ENCODE measurements at regions not wholly inside any gene's neighbourhood (a gene's known extent, or its start where the extent isn't known, plus 50 kb on each side); places are given as distances from the start of the nearest gene placed in this dataset.

GRCh38 chr13:24076636-24077035, 83.9 kb upstream of the SPATA13 start:
- no peak overlapping the region for H2AFZ ChIP-seq (ENCODE audit: low read length)
- no peak for DNase-seq

GRCh38 chr13:24080134-24080533, 80.4 kb upstream of the SPATA13 start:
- H3K79me2 ChIP-seq (ENCODE audit: low read length), result no peaks in the 10 kb centered on the region
- H3K4me1 ChIP-seq (ENCODE audit: low read length), result no peaks in the 10 kb centered on the region
- no peaks in the 10 kb centered on the region for H3K27me3 ChIP-seq (ENCODE audit: low read length)
- no peaks in the 10 kb centered on the region for H3K9me3 ChIP-seq (ENCODE audit: low read length)
- no peaks in the 10 kb centered on the region for H3K9me2 ChIP-seq (replicated peaks; ENCODE audit: insufficient read depth, low read length)
- no peaks in the 10 kb centered on the region for H4K20me1 ChIP-seq (ENCODE audit: insufficient read depth, low read depth, low read length)
- no peak overlapping the region for H3K4me3 ChIP-seq (ENCODE audit: low read length)
- no peaks in the 10 kb centered on the region for H3K36me3 ChIP-seq (ENCODE audit: insufficient read depth, low read length)
- no peak overlapping the region for H3K9ac ChIP-seq (ENCODE audit: low read length)
- no peak overlapping the region for H3K4me2 ChIP-seq (ENCODE audit: low read depth, low read length, poor library complexity, severe bottlenecking)
- H2AFZ ChIP-seq (ENCODE audit: low read length), result no peak overlapping the region
- DNase-seq, result no peak
- no peak overlapping the region for H3K27ac ChIP-seq (ENCODE audit: low read length)

More at GRCh38 chr13:24076636-24077035, 83.9 kb upstream of the SPATA13 start:
- Histone ChIP-seq H3K9me3 (ENCODE audit: low read length) (no peaks in the 10 kb centered on the region), H3K27me3 (ENCODE audit: low read length) (no peaks in the 10 kb centered on the region), H3K4me2 (ENCODE audit: low read depth, low read length, poor library complexity, severe bottlenecking) (no peak overlapping the region), H3K4me1 (ENCODE audit: low read length) (no peaks in the 10 kb centered on the region), H3K36me3 (ENCODE audit: insufficient read depth, low read length) (no peaks in the 10 kb centered on the region), H3K9ac (ENCODE audit: low read length) (no peak overlapping the region), H3K27ac (ENCODE audit: low read length) (no peak overlapping the region), H3K79me2 (ENCODE audit: low read length) (no peaks in the 10 kb centered on the region), H3K9me2 (replicated peaks; ENCODE audit: insufficient read depth, low read length) (no peaks in the 10 kb centered on the region), H3K4me3 (ENCODE audit: low read length) (no peak overlapping the region), H4K20me1 (ENCODE audit: insufficient read depth, low read depth, low read length) (no peaks in the 10 kb centered on the region)

GRCh38 chr13:24081387-24081786, 79.1 kb upstream of the SPATA13 start:
- H3K9me3 ChIP-seq (ENCODE audit: low read length), result no peaks in the 10 kb centered on the region
- no peaks in the 10 kb centered on the region for H4K20me1 ChIP-seq (ENCODE audit: insufficient read depth, low read depth, low read length)
- no peak overlapping the region for H3K27ac ChIP-seq (ENCODE audit: low read length)
- H3K4me2 ChIP-seq (ENCODE audit: low read depth, low read length, poor library complexity, severe bottlenecking), result no peak overlapping the region
- H3K79me2 ChIP-seq (ENCODE audit: low read length), result no peaks in the 10 kb centered on the region
- H3K36me3 ChIP-seq (ENCODE audit: insufficient read depth, low read length), result no peaks in the 10 kb centered on the region
- no peak overlapping the region for H3K4me3 ChIP-seq (ENCODE audit: low read length)
- no peaks in the 10 kb centered on the region for H3K4me1 ChIP-seq (ENCODE audit: low read length)
- no peaks in the 10 kb centered on the region for H3K9me2 ChIP-seq (replicated peaks; ENCODE audit: insufficient read depth, low read length)
- DNase-seq, result no peak
- H3K27me3 ChIP-seq (ENCODE audit: low read length), result no peaks in the 10 kb centered on the region
- H3K9ac ChIP-seq (ENCODE audit: low read length), result no peak overlapping the region
- no peak overlapping the region for H2AFZ ChIP-seq (ENCODE audit: low read length)

GRCh38 chr13:24083141-24083540, 77.4 kb upstream of the SPATA13 start:
- Histone ChIP-seq H3K4me1 (ENCODE audit: low read length) (no peaks in the 10 kb centered on the region), H3K9ac (ENCODE audit: low read length) (no peak overlapping the region), H3K4me2 (ENCODE audit: low read depth, low read length, poor library complexity, severe bottlenecking) (no peak overlapping the region), H3K9me3 (ENCODE audit: low read length) (no peaks in the 10 kb centered on the region), H3K36me3 (ENCODE audit: insufficient read depth, low read length) (no peaks in the 10 kb centered on the region), H3K9me2 (replicated peaks; ENCODE audit: insufficient read depth, low read length) (no peaks in the 10 kb centered on the region), H3K27ac (ENCODE audit: low read length) (no peak overlapping the region), H3K79me2 (ENCODE audit: low read length) (no peaks in the 10 kb centered on the region), H3K4me3 (ENCODE audit: low read length) (no peak overlapping the region), H4K20me1 (ENCODE audit: insufficient read depth, low read depth, low read length) (no peaks in the 10 kb centered on the region), H3K27me3 (ENCODE audit: low read length) (no peaks in the 10 kb centered on the region), H2AFZ (ENCODE audit: low read length) (no peak overlapping the region)
- DNase-seq, result no peak

GRCh38 chr13:24083722-24084421, 76.6 kb upstream of the SPATA13 start:
- Histone ChIP-seq H4K20me1 (ENCODE audit: insufficient read depth, low read depth, low read length) (no peaks in the 10 kb centered on the region), H3K79me2 (ENCODE audit: low read length) (no peaks in the 10 kb centered on the region), H3K9ac (ENCODE audit: low read length) (no peak overlapping the region), H3K27ac (ENCODE audit: low read length) (no peak overlapping the region), H3K27me3 (ENCODE audit: low read length) (no peaks in the 10 kb centered on the region), H3K9me3 (ENCODE audit: low read length) (no peaks in the 10 kb centered on the region), H3K36me3 (ENCODE audit: insufficient read depth, low read length) (no peaks in the 10 kb centered on the region), H3K4me2 (ENCODE audit: low read depth, low read length, poor library complexity, severe bottlenecking) (no peak overlapping the region), H2AFZ (ENCODE audit: low read length) (no peak overlapping the region), H3K9me2 (replicated peaks; ENCODE audit: insufficient read depth, low read length) (no peaks in the 10 kb centered on the region), H3K4me3 (ENCODE audit: low read length) (no peak overlapping the region), H3K4me1 (ENCODE audit: low read length) (no peaks in the 10 kb centered on the region)
- DNase-seq, result no peak

- H3K4me2 ChIP-seq (ENCODE audit: low read depth, low read length, poor library complexity, severe bottlenecking), result no peak overlapping the region
- H3K27ac ChIP-seq (ENCODE audit: low read length), result no peak overlapping the region
- no peaks in the 10 kb centered on the region for H3K4me1 ChIP-seq (ENCODE audit: low read length)
- DNase-seq, result no peak
- no peaks in the 10 kb centered on the region for H4K20me1 ChIP-seq (ENCODE audit: insufficient read depth, low read depth, low read length)
- H3K9me3 ChIP-seq (ENCODE audit: low read length), result no peaks in the 10 kb centered on the region
- no peak overlapping the region for H3K4me3 ChIP-seq (ENCODE audit: low read length)
- no peaks in the 10 kb centered on the region for H3K36me3 ChIP-seq (ENCODE audit: insufficient read depth, low read length)
- no peaks in the 10 kb centered on the region for H3K79me2 ChIP-seq (ENCODE audit: low read length)
- no peak overlapping the region for H3K9ac ChIP-seq (ENCODE audit: low read length)
- no peaks in the 10 kb centered on the region for H3K27me3 ChIP-seq (ENCODE audit: low read length)
- no peaks in the 10 kb centered on the region for H3K9me2 ChIP-seq (replicated peaks; ENCODE audit: insufficient read depth, low read length)
- H2AFZ ChIP-seq (ENCODE audit: low read length), result no peak overlapping the region
These were observed 74.9 kb upstream of the SPATA13 start for GRCh38 chr13:24085662-24086061.

GRCh38 chr13:24086642-24087041, 73.9 kb upstream of the SPATA13 start:
- Histone ChIP-seq H4K20me1 (ENCODE audit: insufficient read depth, low read depth, low read length) (no peaks in the 10 kb centered on the region), H3K9me2 (replicated peaks; ENCODE audit: insufficient read depth, low read length) (no peaks in the 10 kb centered on the region), H3K27ac (ENCODE audit: low read length) (no peak overlapping the region), H3K9ac (ENCODE audit: low read length) (no peak overlapping the region), H3K9me3 (ENCODE audit: low read length) (no peaks in the 10 kb centered on the region), H3K4me3 (ENCODE audit: low read length) (no peak overlapping the region), H3K27me3 (ENCODE audit: low read length) (no peaks in the 10 kb centered on the region), H3K4me1 (ENCODE audit: low read length) (no peaks in the 10 kb centered on the region), H3K36me3 (ENCODE audit: insufficient read depth, low read length) (no peaks in the 10 kb centered on the region), H3K4me2 (ENCODE audit: low read depth, low read length, poor library complexity, severe bottlenecking) (no peak overlapping the region), H2AFZ (ENCODE audit: low read length) (no peak overlapping the region), H3K79me2 (ENCODE audit: low read length) (no peaks in the 10 kb centered on the region)
- DNase-seq, result no peak

GRCh38 chr13:24087605-24088225, 72.8 kb upstream of the SPATA13 start:
- no peak overlapping the region for H3K27ac ChIP-seq (ENCODE audit: low read length)
- no peaks in the 10 kb centered on the region for H3K27me3 ChIP-seq (ENCODE audit: low read length)
- no peaks in the 10 kb centered on the region for H4K20me1 ChIP-seq (ENCODE audit: insufficient read depth, low read depth, low read length)
- no peak for DNase-seq
- H3K4me2 ChIP-seq (ENCODE audit: low read depth, low read length, poor library complexity, severe bottlenecking), result no peak overlapping the region
- no peak overlapping the region for H3K4me3 ChIP-seq (ENCODE audit: low read length)
- H3K79me2 ChIP-seq (ENCODE audit: low read length), result no peaks in the 10 kb centered on the region
- no peaks in the 10 kb centered on the region for H3K9me2 ChIP-seq (replicated peaks; ENCODE audit: insufficient read depth, low read length)
- no peaks in the 10 kb centered on the region for H3K9me3 ChIP-seq (ENCODE audit: low read length)
- no peak overlapping the region for H3K9ac ChIP-seq (ENCODE audit: low read length)
- H3K4me1 ChIP-seq (ENCODE audit: low read length), result no peaks in the 10 kb centered on the region
- no peaks in the 10 kb centered on the region for H3K36me3 ChIP-seq (ENCODE audit: insufficient read depth, low read length)
- H2AFZ ChIP-seq (ENCODE audit: low read length), result no peak overlapping the region
